Glutamatergic neuron (in vitro differentiated cells): ENCODE measurements at regions not wholly inside any gene's neighbourhood (a gene's known extent, or its start where the extent isn't known, plus 50 kb on each side); places are given as distances from the start of the nearest gene placed in this dataset.

Source experiments
- DNase-seq: peaks from one replicate; pipeline ENCODE4 v3.0.0; 2022
- H3K27ac Mint-ChIP-seq: one replicate; pipeline ENCODE4 v1.8.0; 2020; ENCODE audit warnings: mild to moderate bottlenecking, mixed read lengths, inconsistent platforms; ENCODE audit not compliant: unreplicated experiment
- H3K27me3 Mint-ChIP-seq: one replicate; pipeline ENCODE4 v1.8.0; 2020; ENCODE audit warnings: mild to moderate bottlenecking, moderate library complexity, mixed read lengths, inconsistent platforms; ENCODE audit not compliant: unreplicated experiment
- H3K36me3 Mint-ChIP-seq: one replicate; pipeline ENCODE4 v1.8.0; 2020; ENCODE audit warnings: mild to moderate bottlenecking, mixed read lengths, inconsistent platforms; ENCODE audit not compliant: unreplicated experiment
- H3K4me1 Mint-ChIP-seq: one replicate; pipeline ENCODE4 v1.8.0; 2020; ENCODE audit warnings: mild to moderate bottlenecking, low read depth, mixed read lengths, inconsistent platforms; ENCODE audit not compliant: unreplicated experiment
- H3K4me3 Mint-ChIP-seq: one replicate; pipeline ENCODE4 v1.8.0; 2020; ENCODE audit warnings: mild to moderate bottlenecking, mixed read lengths, inconsistent platforms; ENCODE audit not compliant: unreplicated experiment
- H3K9me3 Mint-ChIP-seq: one replicate; pipeline ENCODE4 v1.8.0; 2020; ENCODE audit warnings: mild to moderate bottlenecking, moderate library complexity, mixed read lengths, inconsistent platforms; ENCODE audit not compliant: unreplicated experiment
- CTCF ChIP-seq: fragments of 200-600 bp; sonication (generic); IDR thresholded peaks from one replicate; pipeline ENCODE4 v1.5.0; 2021; ENCODE audit not compliant: partially characterized antibody, unreplicated experiment

GRCh38 chr7:39894904-39895303 is 55.2 kb upstream of the CDK13 start:
- Mint-ChIP-seq H3K9me3 (no peaks in the 10 kb centered on the region), H3K36me3 (no peaks in the 10 kb centered on the region), H3K27me3 (peaks cover 2% of the 10 kb centered on the region), H3K27ac (no peak overlapping the region), H3K4me1 (no peaks in the 10 kb centered on the region), H3K4me3 (no peak overlapping the region)
- DNase-seq, result no peak
- TF ChIP-seq CTCF, result no peak

GRCh38 chr7:39896840-39897239 is 53.2 kb upstream of the CDK13 start:
- H3K36me3 Mint-ChIP-seq, result no peaks in the 10 kb centered on the region
- peaks cover 2% of the 10 kb centered on the region for H3K27me3 Mint-ChIP-seq
- no peak overlapping the region for H3K27ac Mint-ChIP-seq
- H3K9me3 Mint-ChIP-seq, result no peaks in the 10 kb centered on the region
- no peak for DNase-seq
- no peak overlapping the region for H3K4me3 Mint-ChIP-seq
- no peaks in the 10 kb centered on the region for H3K4me1 Mint-ChIP-seq
- no peak for TF ChIP-seq CTCF

GRCh38 chr7:39898867-39899266 is 51.2 kb upstream of the CDK13 start:
- no peaks in the 10 kb centered on the region for H3K36me3 Mint-ChIP-seq
- H3K27me3 Mint-ChIP-seq, result peaks cover 2% of the 10 kb centered on the region
- no peak for TF ChIP-seq CTCF
- no peak for DNase-seq
- no peak overlapping the region for H3K27ac Mint-ChIP-seq
- H3K4me1 Mint-ChIP-seq, result no peaks in the 10 kb centered on the region
- H3K9me3 Mint-ChIP-seq, result no peaks in the 10 kb centered on the region
- H3K4me3 Mint-ChIP-seq, result no peak overlapping the region
